DMS 273 treated with DMSO at 0.1 percent for 48 hours (cell line): ENCODE measurements at regions not wholly inside any gene's neighbourhood (a gene's known extent, or its start where the extent isn't known, plus 50 kb on each side); places are given as distances from the start of the nearest gene placed in this dataset.
"Not testable (repeated sequence)": the region's sequence is repeated elsewhere in the genome, so short reads cannot be mapped to it uniquely, and the experiment has no call there.

Experiments
- DNase-seq: peaks from one replicate; lab custom pipeline; 2025; lab: John Stamatoyannopoulos, UW

DNA sequence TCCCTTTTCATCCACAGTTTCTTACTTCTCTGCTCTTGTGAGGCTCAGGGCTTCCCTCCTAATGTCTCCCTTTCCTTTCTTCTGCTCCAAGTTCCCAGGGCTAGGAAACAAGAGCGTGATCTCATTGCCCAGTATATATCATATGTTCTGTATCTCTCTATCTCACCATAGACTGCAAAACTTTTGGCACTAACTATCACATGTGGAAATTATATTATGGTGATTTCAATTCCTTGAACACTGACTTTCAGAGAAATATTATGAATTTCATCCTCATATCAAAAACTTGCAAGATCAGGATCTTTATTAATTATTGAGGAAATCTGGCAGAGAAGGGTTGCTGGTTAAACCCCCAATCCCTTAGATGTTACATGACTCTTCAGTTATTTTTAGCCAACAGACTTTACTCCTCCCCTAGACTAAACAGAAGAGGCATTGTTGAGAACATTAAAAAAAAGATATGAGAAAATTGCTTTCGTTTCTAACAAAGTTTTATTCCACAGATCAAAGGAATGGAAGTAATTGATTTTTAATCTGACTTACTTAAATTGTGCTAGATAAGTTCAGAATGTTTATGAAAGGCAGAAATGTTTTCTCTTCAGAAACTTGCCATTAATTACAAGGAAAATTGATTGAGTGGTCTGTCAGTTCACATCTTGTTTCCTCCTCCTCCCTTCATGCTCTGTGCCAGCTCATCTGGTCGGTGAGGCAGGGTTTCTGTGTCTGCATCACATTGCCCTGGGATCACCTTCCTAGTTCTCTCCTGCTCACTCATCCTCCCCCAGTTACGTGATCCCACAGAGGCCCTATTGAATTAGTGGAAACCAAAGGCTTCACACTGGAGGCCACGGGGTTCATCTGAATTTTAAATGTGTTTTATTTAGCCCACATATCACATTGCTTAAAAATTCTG, 378.5 kb downstream of the LMO7 start:
- no peak for DNase-seq

DNA sequence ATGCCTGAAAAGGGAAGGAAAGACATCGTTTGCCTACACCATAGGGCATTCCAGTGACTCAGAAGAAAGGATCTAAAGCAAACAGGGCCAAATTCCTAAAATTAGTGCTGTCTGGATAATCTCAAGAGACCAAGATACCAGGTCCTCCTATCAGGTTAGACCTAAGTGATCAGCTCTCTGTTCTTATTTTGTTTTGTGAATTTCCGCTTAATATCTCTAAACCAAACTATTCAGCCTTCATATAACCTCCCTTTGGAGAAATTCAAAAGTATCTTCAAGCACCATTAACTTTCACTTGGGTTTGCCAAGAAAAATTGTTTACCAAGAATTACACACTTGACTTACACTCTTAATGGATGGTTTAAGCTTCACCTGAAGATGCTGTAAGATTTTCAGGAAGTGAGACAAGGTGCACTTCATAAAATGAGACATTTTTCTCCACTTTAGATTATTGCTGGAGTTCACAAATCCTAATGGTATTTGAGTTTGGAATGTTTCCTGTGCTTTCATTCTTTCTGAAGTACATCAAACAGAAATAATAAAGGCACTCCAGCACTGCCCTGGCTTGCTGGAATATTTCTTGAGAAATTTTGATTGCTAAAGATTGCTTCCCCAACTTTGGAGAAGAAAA, 376.1 kb downstream of the LMO7 start:
- DNase-seq: no peak

DNA sequence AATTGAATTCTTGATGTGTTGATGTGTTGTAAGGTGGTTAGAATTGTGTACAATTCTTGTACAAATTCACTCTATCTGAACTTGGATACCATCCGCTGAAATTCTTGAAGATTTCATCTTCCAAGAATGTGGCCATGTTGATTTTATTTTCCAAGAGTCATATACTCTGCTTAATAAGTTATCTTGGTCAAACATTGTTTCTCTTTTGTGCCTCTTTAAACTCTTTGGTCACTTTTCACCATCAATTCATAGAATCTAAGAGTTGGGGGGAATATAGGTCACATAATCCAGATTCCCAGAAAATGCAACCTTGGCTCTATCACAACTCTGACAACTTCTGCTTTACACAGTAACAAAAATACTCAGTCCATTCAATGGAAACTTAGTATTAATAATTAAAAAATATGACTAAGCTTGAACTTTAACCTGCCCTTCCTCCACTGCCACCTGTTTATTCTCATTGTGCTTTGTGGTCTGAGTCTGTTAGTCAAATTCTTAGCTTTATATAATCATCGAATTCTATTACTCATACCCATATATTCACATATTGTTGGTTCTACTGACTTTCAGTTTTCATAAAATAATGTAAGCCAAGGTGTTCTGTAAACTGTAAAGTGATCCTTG, 373.2 kb downstream of the LMO7 start:
- DNase-seq: no peak

DNA sequence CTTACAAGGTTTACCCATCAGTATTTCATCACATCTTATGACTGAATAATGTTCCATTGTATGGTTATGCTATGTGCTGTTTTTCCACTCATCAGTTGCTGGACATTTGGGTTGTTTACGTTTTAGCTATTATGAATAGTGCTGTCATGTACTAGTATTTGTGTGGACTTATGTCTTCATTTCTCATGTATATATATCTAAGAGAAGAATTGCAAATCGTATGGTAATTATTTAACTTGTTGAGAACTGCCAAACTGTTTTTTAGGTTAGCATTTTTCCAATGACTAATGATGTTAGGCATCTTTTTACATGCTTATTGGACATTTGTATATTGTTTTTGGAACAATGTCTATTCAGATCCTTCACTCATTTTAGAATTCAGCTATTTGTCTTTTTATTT, 368.3 kb downstream of the LMO7 start:
- DNase-seq: no peak

DNA sequence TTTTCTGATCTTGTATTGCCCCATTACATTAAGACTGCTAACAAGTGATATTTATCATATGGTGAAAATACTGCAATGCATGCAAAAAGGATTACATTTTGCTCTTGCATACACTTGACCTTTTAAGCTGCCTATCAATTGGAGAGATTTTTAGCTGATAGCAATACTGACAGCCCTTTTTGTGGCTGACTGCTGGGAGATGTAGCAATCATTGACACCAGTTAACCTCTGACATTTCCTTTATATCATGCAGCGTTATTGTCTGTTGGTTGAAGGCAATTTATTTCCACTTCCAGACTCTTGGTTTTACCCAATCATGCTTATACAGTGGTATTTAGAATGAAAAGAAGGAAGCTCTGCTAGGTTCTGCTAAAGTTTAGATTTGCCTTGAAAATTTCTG, 364.0 kb downstream of the LMO7 start:
- no peak for DNase-seq

DNA sequence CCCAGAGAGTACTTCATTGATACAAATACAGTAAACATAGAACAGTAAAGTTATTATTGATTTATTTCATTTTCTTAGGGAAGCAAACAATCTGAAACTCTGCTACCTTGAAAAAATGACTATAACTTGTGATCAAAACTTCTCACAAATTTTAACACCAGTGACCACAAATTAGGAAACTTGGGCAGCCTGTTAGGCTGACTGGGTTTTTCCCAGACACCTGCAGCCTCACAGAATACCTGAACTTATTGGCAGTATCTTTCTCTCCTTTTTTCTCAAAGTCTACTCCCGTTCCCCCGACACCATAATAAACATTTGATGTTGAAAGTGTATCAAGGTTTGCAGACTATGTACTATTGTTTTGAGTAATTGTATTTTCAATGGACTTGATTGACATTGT, 360.5 kb downstream of the LMO7 start:
- DNase-seq: no peak

DNA sequence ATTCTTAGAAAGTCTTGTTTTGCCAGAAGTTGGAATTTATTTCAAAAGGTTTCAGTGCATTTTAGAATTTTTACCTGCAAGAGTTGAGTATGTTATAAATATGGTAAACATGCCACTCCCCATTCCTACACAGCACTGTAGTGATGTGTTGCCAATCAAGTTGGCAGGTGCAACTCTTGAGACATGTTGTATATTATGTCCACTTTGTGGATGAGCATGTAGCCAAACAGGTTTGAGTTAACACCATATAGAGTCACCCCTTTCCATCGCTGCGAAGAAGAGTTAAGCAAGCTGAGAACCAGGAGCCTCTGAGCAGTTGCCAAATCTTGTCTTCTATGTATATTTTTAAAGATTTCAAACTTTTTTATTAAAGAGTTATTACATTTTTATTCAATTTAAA, 359.8 kb downstream of the LMO7 start:
- DNase-seq: no peak

DNA sequence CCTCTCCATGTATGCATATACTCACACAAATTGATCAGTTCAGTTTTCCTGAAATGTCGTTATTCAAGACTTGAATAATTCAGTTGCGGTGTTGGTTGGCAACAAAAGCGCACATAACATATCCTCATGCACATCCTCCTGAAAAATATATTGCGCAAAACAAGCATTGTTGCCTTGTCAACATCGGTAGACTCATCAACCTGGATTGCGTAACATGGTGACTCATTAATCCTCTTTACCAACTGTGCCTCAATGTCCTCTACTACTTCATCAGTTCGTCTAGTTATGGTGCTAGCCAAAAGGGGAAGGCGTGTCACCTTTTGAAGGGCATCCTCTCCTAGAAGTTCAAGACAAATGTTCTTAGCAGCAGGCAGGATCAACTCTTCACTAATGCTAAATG, 357.7 kb downstream of the LMO7 start:
- DNase-seq: no peak

DNA sequence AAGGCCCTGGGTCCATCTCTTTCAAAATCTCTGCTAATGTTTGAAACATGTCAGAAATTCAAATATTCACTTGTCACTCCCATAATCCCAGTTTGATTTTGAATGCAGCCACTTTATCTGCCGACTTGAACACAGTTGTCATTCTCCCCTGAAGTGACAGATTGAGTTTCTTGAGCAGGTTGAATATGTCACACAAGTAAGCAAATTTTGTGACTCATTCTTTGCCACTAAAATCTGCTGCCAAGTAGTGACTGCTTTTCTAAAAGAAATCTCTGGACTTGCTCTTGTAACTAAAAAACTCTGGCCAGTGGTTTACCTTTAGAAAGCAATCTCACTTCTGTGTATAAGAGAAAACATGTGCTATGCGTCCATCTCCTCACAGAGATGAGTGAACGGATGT, 357.1 kb downstream of the LMO7 start:
- DNase-seq: no peak

DNA sequence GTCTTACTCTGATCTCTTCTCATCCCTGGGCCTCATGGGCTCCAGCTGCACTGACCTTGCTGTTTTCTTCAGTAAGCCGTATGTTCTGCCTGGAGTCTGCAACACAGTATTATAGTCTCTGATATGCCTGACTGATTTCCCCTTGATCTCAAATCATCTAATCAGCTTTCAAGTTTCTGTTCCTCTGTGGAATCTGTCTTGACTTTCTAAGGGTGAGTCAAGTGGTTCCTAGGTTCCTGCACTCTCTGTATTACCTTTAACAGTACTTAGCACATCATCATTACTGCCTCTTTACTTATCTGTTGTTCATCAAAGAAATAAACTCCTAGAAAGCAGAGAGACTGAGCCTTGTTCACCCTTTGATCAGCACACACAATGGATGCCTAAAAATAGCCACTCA, 350.7 kb downstream of the LMO7 start:
- no peak for DNase-seq

DNA sequence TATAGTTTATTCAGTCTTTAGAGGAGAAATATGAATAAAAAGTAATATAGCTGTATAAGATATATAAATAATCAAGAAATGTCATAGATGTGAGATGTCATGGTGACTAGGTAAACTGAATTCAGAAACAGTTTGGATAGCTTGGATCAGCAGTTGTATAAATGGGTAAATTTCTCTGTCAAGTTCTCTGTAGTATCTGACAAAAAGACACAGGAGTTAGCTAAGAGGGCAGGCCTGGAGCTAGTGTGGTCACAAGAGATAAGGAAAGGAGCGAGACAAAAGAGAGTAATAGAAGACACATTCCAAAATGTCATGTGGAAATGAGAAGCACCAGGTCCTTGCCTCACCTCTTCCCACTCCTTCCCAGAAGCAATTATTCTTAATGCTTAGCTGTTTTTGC, 349.0 kb downstream of the LMO7 start:
- DNase-seq: no peak

DNA sequence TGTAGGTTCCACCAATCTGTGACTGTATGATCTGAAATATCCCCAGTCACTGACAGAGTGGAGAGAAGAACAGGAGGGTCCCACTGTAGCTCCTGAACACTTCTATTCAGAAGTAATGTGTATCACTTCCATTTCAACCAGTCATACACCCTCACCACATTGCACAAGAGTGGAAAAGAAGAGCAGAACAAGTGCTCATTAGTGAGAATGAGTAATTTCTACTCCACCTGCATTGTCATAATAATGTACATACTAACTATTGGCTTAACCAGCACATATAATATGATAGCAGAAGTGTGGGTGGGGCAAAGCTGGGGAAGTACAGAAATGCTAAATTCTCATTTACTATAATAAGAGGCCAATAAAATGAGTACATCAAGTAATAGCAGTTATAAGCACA, 342.7 kb downstream of the LMO7 start:
- no peak for DNase-seq

DNA sequence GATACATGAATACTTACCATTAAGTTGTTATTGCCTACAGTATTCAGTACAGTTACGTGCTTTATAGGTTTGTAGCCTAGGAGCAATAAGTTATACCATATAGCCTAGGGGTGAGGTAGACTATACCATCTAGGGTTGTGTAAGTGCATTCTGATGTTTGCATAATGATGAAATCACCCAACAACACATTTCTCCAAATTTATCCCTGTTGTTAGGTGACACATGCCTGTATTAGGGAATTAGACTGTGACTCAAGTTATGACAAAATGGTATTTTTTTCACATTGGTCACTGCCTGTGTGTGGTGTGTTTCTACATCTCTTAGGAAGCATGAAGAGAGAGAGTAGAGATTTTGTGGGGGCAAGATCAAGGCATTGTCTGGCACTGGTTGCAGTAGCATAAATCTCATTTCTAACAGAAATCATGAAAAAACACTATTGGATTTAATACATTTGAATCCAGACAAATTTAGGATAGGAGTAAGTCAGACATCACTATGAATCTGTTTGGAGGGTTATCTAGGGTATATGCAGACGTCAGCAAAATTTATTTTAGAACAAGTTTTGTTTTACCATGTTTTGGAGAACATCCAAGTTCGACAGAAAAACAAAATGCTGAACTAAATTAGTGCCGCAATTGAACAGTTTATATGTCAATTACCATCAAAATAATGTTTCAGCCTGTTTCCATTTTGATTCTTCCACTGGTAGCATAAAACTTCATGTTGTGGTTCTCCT, 332.1 kb downstream of the LMO7 start:
- no peak for DNase-seq

DNA sequence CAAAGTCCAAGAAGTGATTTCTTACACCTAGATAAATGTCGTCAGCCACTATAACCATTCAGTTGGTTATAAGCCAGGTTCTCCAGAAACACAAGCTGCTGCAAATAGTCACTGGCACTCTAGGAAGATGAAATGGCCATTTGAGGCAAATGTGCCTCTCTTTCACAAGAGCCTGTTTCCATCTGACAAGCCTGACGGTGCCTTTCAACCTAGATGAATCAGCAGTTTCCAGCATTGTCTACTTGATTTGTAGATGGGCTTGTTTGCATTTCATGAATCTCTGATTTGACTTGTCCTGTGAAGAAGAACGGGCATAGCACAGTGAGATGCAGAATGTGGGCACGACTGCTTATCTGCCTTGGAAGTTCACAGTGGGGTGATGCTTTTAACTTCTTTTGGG, 327.2 kb downstream of the LMO7 start:
- no peak for DNase-seq

DNA sequence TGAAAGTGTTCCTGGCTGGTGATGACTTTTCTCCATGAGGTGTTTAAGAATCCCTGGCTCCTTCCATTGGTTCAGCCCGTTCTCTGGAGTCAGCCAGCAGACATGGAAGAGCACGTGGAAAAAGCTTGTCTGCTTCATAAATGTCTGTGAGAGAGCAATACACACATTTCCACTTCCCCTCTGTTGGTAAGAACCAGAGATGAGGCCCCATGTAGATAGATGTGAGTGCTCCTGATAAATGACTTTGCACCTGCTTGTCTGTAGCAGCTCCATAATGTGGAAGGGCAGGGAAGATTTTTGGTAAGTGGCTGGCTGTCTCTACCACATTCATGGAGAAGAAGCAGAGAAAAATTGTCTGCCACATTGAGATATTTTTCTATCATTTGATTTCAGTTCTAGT, 325.8 kb downstream of the LMO7 start:
- no peak for DNase-seq

DNA sequence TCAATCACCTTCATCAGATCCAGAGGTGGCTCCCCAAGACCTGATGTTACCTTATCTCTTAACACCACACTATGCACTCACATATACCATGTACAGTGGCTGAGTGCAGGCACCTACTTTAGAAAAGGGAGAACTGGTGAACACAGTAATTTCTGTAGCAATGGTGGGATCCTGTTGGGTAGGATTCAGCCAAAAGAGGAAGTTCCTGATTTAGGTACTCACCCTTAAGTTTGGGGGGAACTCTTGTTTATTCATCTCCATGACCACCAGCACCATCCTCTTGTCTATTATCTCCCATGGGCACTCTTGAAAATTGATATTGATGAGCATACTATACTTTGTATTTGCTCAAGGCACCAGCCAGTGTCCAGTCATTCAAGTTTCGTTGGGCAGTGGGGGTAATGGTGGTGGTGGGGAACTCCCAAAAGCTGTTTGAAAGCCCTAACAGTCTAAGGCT, 324.4 kb downstream of the LMO7 start:
- DNase-seq: no peak

DNA sequence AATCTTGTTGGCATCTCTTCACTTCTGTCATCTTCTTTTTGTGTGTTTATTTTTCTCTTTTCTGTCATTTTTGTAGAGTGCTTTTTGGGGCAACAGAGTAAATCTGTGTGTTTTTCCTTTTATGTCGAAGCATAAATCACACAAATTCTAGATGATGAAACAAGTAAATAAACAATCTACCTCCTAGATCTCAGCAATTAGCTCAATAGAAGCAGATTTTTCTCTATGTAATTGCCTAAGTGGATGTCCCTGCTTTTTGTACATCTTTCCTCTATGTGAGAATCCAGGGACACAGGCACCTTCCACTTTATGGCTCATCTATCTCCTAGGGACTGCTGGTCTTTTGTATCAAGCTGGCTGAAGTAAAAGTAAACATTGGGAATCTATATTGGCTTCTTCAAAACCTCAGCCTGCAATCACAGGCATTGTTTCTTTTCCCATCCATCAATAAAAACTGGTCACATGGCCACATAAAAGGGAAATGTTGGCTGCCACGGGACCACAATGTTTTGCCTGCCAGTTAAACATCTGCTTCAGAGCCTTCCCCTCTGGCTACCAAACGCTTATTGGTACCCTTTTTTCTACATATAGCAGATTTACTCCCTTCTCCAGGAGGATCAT, 323.8 kb downstream of the LMO7 start:
- no peak for DNase-seq

DNA sequence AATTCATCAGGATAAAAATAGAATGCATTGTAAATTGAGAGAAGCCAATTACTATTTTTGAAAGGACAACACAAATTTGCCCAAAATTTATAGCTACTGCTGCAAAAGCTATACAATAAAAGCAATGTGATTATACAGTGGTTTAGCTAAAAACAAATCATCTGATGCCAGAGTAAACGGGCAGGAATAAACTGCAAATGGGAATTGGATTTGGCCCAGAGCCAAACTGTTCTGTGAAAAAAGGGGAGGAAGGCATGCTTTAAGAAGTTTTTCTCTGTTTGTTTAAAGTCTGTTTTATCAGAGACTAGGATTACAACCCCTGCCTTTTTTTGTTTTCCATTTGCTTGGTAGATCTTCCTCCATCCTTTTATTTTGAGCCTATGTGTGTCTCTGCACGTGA, 317.5 kb downstream of the LMO7 start:
- DNase-seq: not testable (repeated sequence)

DNA sequence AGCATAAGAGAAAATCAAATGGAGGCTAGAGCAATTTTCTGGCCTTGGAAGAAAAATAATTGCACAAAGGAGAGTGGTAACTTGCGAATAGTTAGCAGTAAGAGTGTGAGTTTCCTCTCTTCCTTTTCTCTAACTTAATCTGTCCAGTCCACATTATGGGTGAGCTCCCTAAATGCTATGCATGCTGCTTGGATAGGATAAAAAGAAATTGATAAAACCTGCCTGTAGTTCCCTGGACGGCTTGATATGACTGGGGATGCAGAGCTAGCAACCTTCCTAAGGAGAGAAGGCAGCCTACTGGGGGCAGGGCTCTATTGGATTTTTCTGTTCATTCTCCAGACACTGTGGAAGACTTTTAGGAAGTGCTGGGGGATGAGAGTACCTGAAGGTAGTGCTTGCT, 311.3 kb downstream of the LMO7 start:
- peak; percentile 0 for DNase-seq

DNA sequence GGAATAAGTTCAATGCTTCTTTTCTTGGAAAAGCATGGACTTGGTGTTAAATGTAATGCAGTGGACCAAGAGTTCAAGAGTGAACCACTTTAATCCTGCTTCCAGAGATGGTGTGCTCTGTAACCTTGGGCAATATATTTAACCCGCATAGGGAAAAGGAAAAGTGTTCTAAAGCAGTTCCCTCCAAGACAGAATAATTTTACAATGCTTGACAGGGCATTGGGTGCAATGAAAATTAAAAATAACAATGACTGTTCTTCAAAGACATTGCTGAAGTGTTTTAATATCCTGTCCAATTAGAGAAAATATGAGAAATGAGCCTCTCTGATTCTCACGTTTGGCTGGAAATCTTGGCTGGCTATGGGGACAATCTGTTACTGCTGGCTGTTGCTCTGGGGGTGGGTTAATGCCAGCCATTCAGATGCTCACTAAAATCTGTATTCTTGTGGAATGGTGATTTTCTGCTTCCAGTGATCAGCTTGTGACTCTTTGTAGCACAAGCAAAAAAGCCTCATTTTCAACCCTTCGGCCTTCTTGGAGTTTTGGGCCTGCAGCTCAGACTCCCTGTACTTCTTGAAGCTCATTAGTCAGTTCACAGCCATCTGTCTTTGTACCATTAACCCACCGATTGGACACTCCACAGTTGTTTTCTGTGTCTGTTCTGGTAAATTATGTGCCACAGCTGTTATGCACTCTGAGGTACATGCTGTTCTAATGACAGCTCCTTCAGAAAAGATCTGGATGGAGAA, 310.6 kb downstream of the LMO7 start:
- DNase-seq: peak; percentile 87

DNA sequence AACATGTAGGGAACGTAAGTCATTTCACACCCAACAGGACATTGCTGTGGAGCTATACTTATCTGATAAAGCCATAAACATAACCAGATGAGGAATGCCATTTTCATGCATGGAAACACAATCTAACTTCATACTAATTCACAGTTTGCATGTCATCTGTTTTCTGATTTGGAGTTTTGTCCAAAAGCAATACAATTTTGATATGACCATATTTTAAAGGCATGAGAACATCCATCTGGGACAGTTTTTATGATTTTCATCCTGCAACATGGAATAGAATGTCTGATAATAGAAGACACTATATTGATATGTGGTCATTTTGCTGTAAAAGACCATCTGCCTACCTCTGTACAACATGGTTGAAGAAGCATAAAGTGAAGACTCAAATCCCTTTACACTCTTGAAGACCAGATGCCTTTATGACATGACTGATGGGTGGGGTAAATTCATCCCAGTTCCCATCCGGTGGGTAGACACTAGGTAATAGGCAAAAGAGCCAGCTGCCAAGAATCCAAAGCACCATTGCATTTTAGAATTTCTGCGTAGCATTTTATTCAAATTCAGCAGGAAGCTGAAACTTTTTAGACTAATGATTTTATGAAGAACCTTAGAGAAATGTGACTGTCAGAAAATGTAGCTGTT, 309.8 kb downstream of the LMO7 start:
- DNase-seq: peak; percentile 21
